Stomach (tissue), 8 donors: ENCODE measurements at regions not wholly inside any gene's neighbourhood (a gene's known extent, or its start where the extent isn't known, plus 50 kb on each side); places are given as distances from the start of the nearest gene placed in this dataset.

Experiments
- DNase-seq, 2 donors: peaks; one replicate each; pipeline versions ENCODE4 v3.0.0 to v3.0.0-alpha.2; 2013 to 2019
- H3K27ac ChIP-seq, 5 donors: fragments of 200-600 bp in 4 of 5; sonication (generic) in 4 of 5; one replicate each; pipeline ENCODE4 v1.5.1; 2013 to 2019; ENCODE audit warnings: mild to moderate bottlenecking in 1 of 5, moderate library complexity in 1 of 5
- H3K27me3 ChIP-seq, 3 donors: fragments of 200-600 bp; sonication (generic); one replicate each; pipeline ENCODE4 v1.5.1; 2017 to 2019; ENCODE audit warnings: mixed run types in 1 of 3
- H3K36me3 ChIP-seq, 4 donors: fragments of 200-600 bp; sonication (generic); 1 replicate in 3 of 4; 2 replicates in 1 of 4; pipeline ENCODE4 v1.5.1; 2016 to 2019
- H3K4me1 ChIP-seq, 4 donors: fragments of 200-600 bp; sonication (generic); one replicate each; pipeline ENCODE4 v1.5.1; 2016 to 2019
- H3K4me3 ChIP-seq, 4 donors: fragments of 200-600 bp; sonication (generic) in 3 of 4; one replicate each; pipeline ENCODE4 v1.5.1; 2016 to 2019; ENCODE audit warnings: mild to moderate bottlenecking in 1 of 4
- H3K9me3 ChIP-seq, 4 donors: fragments of 200-600 bp; sonication (generic); one replicate each; pipeline ENCODE4 v1.5.1; 2016 to 2019
- EP300 ChIP-seq: sonication (generic); formaldehyde crosslinking; IDR thresholded peaks from one replicate; pipeline ENCODE4 v1.6.1; 2017; ENCODE audit warnings: antibody characterized with exemption
- POLR2A ChIP-seq, 4 donors: fragments of 450-650 bp; IDR thresholded peaks; one replicate each; pipeline ENCODE4 v1.6.1; 2016; ENCODE audit warnings: antibody characterized with exemption in 4 of 4, control low read depth in 2 of 4, mild to moderate bottlenecking in 1 of 4, moderate library complexity in 1 of 4
- POLR2AphosphoS5 ChIP-seq, 3 donors: sonication (generic); formaldehyde crosslinking; IDR thresholded peaks; one replicate each; pipeline ENCODE4 v1.6.1; 2016; ENCODE audit warnings: antibody characterized with exemption in 3 of 3
- WGBS, 5 donors: extraction: QIAGEN DNeasy Blood & Tissue Kit in 3 of 5; methylation state at CpG; one replicate each; pipeline versions ENCODE4 v1.1.5 to v1.1.7; 2013 to 2018; 5-methylcytosine and 5-hydroxymethylcytosine counted together
- intact Hi-C: fragments of 100-400 bp; cut with DNase I; formaldehyde crosslinking; loops from one replicate; pipeline ENCODE4 v1.15.1; 2023; ENCODE audit warnings: low total_unique reads
- TF ChIP-seq, protein P1 (sequence below), 7 experiments: fragments of 450-650 bp in 4 of 7; fragments of 200-600 bp in 3 of 7; sonication (generic) in 3 of 7; IDR thresholded peaks; one replicate each; pipeline ENCODE4 v1.5.1; 2016 to 2019; ENCODE audit warnings: antibody characterized with exemption in 7 of 7, control low read depth in 2 of 7, mild to moderate bottlenecking in 1 of 7
- donor health status: healthy with polysubstance abuse.
- donor health status: Bipolar disorder and iron deficiency.
- donor health status: healthy.

DNA sequence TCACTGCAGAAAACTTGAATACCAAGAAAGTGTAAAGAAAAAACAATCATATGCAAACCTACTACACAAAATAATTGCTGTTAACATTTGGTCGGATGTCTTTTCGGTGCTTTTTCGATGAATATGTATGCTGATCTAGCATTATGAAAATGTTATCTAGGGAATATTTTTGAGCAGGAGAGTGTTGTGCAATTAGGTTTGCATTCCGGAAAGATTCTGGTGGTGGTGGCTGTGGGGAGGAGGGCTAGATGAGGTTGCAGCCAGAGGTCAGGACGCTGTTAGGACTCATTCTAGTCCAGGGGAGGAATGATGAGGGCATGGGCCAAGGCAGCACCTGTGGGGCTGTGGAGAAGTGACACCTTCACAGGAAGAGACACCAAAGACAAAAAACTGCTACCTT is 258.0 kb upstream of the ASIC2 start:
- Histone ChIP-seq H3K36me3 (no peaks in the 10 kb centered on the region), H3K27ac (no peak overlapping the region), H3K4me1 (no peaks in the 10 kb centered on the region), H3K9me3 (no peaks in the 10 kb centered on the region), H3K4me3 (no peak overlapping the region), H3K27me3 (peaks cover 0 to 46% (median 5%) of the 10 kb centered on the region in 3 donors)
- WGBS, 5 donors = 82 to 91% (median 87%) methylated on average over 5 of the region's 5 CpGs
- DNase-seq = no peak
- no peak for TF ChIP-seq EP300
- TF ChIP-seq, protein P1, sequence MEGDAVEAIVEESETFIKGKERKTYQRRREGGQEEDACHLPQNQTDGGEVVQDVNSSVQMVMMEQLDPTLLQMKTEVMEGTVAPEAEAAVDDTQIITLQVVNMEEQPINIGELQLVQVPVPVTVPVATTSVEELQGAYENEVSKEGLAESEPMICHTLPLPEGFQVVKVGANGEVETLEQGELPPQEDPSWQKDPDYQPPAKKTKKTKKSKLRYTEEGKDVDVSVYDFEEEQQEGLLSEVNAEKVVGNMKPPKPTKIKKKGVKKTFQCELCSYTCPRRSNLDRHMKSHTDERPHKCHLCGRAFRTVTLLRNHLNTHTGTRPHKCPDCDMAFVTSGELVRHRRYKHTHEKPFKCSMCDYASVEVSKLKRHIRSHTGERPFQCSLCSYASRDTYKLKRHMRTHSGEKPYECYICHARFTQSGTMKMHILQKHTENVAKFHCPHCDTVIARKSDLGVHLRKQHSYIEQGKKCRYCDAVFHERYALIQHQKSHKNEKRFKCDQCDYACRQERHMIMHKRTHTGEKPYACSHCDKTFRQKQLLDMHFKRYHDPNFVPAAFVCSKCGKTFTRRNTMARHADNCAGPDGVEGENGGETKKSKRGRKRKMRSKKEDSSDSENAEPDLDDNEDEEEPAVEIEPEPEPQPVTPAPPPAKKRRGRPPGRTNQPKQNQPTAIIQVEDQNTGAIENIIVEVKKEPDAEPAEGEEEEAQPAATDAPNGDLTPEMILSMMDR (IDR thresholded peaks at IDR 0.05) = no peak
- TF ChIP-seq POLR2AphosphoS5 (IDR thresholded peaks at IDR 0.05) = no peak
- TF ChIP-seq POLR2A (IDR thresholded peaks at IDR 0.05) = no peak
- intact Hi-C loops = no loop called here

DNA sequence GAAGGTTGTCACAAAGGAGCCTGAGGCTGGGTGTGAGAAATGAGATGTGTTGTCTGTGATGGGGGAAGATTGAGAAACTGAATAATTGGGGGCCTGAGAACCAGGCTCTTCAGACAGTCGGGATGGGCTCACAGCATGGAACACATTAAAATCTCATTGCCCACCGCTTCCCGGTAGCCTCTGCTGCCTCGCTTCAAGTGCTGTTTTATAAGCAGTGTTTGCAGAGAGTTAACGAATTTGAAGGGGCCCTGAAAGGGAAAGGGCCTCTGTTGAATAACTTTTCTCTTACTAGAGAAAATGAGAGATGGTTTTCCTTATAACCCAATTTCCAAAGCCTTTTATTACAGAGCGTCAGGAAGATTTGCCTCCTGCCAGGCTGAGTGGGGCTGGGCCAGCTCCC is 258.8 kb upstream of the ASIC2 start:
- H3K36me3 ChIP-seq = no peaks in the 10 kb centered on the region
- 40 to 57% (median 51%) methylated on average over 6 of the region's 6 CpGs for WGBS, 5 donors
- no peak overlapping the region for H3K4me3 ChIP-seq
- peaks cover 0 to 3% (median under 1%) of the 10 kb centered on the region in 4 donors for H3K9me3 ChIP-seq
- no peaks in the 10 kb centered on the region for H3K4me1 ChIP-seq
- H3K27me3 ChIP-seq = peaks cover 0 to 39% (median 0%) of the 10 kb centered on the region in 3 donors
- H3K27ac ChIP-seq = no peak overlapping the region
- TF ChIP-seq, protein P1 (IDR thresholded peaks at IDR 0.05) = no peak
- no peak for TF ChIP-seq EP300
- no peak for TF ChIP-seq POLR2AphosphoS5 (IDR thresholded peaks at IDR 0.05)
- TF ChIP-seq POLR2A (IDR thresholded peaks at IDR 0.05) = no peak
- intact Hi-C loops = no loop called here
- DNase-seq = no peak

- Histone ChIP-seq H3K4me1 (no peaks in the 10 kb centered on the region), H3K27me3 (peaks cover 0 to 5% (median 0%) of the 10 kb centered on the region in 3 donors), H3K27ac (no peak overlapping the region), H3K9me3 (peaks cover 0 to 21% (median 18%) of the 10 kb centered on the region in 4 donors), H3K4me3 (no peak overlapping the region), H3K36me3 (no peaks in the 10 kb centered on the region)
- no peak for DNase-seq
- TF ChIP-seq, protein P1 (IDR thresholded peaks at IDR 0.05) = no peak
- TF ChIP-seq EP300 (no peak), POLR2A (IDR thresholded peaks at IDR 0.05) (no peak), POLR2AphosphoS5 (IDR thresholded peaks at IDR 0.05) (no peak)
- intact Hi-C loops = no loop called here
- 62 to 76% (median 73%) methylated on average over 5 of the region's 5 CpGs for WGBS, 5 donors
Observed at GRCh38 chr17:33560165-33560564, 267.1 kb upstream of the ASIC2 start.

DNA sequence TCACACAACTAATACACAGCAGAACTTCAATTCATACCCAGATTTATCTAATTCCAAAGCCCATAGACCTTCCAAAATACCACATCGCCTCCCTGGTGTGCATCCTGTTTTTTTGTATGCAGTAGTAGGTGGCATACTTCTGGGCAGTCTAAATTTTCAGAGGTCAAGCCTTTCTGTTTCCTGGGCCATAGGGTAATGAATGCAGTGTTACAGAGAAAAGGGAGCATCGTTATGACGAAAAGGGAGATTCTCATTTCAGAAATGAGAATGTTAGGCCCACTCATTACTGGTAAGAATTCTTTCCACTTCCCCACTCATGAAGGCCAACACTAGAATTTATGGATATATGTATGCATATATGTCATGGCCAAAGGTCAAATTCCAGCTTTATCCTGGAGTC is 267.8 kb upstream of the ASIC2 start:
- no peaks in the 10 kb centered on the region for H3K4me1 ChIP-seq
- DNase-seq = no peak
- WGBS, 5 donors = 86 to 94% (median 91%) methylated on average over 3 of the region's 3 CpGs
- H3K36me3 ChIP-seq = no peaks in the 10 kb centered on the region
- no peak overlapping the region for H3K4me3 ChIP-seq
- intact Hi-C loops = no loop called here
- no peak for TF ChIP-seq EP300
- TF ChIP-seq POLR2A (IDR thresholded peaks at IDR 0.05) = no peak
- TF ChIP-seq, protein P1 (IDR thresholded peaks at IDR 0.05) = no peak
- no peak for TF ChIP-seq POLR2AphosphoS5 (IDR thresholded peaks at IDR 0.05)
- H3K27me3 ChIP-seq = peaks cover 0 to 5% (median 0%) of the 10 kb centered on the region in 3 donors
- H3K27ac ChIP-seq = no peak overlapping the region
- H3K9me3 ChIP-seq = peaks cover 0 to 21% (median 18%) of the 10 kb centered on the region in 4 donors
